ENCODE measurements at regions not wholly inside any gene's neighbourhood (a gene's known extent, or its start where the extent isn't known, plus 50 kb on each side); places are given as distances from the start of the nearest gene placed in this dataset.

DNA sequence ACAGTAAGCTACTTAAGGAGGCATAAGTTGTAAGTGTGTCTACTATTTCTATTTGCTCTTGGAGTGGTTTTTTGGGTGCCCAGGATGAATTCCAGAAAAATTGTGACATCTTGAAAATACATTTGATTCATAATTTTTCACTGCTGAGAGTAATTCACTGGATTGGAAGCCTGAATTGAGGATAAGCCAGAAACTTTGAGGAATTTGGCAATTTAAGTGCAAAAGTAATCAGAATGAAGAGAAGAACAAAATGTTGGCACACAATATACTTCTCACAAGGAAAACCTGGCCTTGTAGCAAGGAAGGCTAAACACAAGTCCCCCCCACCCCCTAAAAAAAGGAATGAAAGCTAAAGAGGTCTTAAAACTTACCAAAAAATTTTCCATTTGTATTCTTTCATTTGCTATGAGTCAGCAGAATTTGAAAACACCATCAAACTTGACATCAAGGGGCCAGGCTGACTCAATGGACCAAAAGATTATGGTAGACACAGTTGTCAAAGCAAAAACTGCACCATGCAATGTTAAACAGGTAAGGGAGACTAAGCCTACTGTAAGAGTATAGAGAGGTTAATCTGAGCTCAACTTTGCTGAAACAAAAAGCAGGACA is 840.0 kb downstream of the FRK start:
- no peak overlapping the region for H3K4me3 ChIP-seq (replicated peaks; ENCODE audit: low read depth, low read length)
- no peaks in the 10 kb centered on the region for H3K36me3 ChIP-seq (ENCODE audit: control insufficient read depth, insufficient read depth, low read length)
- no peak for DNase-seq (ENCODE audit: extremely low read depth, insufficient read length)
- H3K27me3 ChIP-seq (replicated peaks; ENCODE audit: control insufficient read depth, insufficient read depth, low read length), result no peaks in the 10 kb centered on the region
- TF ChIP-seq, protein P1, sequence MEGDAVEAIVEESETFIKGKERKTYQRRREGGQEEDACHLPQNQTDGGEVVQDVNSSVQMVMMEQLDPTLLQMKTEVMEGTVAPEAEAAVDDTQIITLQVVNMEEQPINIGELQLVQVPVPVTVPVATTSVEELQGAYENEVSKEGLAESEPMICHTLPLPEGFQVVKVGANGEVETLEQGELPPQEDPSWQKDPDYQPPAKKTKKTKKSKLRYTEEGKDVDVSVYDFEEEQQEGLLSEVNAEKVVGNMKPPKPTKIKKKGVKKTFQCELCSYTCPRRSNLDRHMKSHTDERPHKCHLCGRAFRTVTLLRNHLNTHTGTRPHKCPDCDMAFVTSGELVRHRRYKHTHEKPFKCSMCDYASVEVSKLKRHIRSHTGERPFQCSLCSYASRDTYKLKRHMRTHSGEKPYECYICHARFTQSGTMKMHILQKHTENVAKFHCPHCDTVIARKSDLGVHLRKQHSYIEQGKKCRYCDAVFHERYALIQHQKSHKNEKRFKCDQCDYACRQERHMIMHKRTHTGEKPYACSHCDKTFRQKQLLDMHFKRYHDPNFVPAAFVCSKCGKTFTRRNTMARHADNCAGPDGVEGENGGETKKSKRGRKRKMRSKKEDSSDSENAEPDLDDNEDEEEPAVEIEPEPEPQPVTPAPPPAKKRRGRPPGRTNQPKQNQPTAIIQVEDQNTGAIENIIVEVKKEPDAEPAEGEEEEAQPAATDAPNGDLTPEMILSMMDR (IDR thresholded peaks at IDR 0.05; ENCODE audit: insufficient read depth, low read length, poor library complexity, severe bottlenecking), result no peak

DNA sequence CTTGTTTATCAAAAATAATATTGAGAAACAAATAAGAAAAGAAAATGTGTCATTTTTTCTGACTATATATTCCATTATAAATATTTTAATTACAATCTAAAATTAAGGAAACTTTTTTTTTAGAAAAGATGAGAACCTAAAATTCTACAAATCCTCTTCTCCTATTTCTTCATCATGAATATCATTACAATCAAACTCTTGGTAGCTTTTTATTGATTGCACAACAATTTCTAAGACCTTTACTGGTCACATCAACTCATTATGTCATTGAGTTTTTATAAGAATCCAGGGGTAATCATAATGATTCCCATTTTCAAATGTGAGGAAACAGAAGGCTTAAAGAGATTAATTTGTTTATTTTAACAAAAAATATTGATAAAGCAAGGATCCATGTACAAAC is 841.0 kb downstream of the FRK start:
- Histone ChIP-seq H3K27me3 (replicated peaks; ENCODE audit: control insufficient read depth, insufficient read depth, low read length) (no peaks in the 10 kb centered on the region), H3K36me3 (ENCODE audit: control insufficient read depth, insufficient read depth, low read length) (no peaks in the 10 kb centered on the region), H3K4me3 (replicated peaks; ENCODE audit: low read depth, low read length) (no peak overlapping the region)
- DNase-seq (ENCODE audit: extremely low read depth, insufficient read length), result no peak
- TF ChIP-seq, protein P1 (IDR thresholded peaks at IDR 0.05; ENCODE audit: insufficient read depth, low read length, poor library complexity, severe bottlenecking), result no peak

DNA sequence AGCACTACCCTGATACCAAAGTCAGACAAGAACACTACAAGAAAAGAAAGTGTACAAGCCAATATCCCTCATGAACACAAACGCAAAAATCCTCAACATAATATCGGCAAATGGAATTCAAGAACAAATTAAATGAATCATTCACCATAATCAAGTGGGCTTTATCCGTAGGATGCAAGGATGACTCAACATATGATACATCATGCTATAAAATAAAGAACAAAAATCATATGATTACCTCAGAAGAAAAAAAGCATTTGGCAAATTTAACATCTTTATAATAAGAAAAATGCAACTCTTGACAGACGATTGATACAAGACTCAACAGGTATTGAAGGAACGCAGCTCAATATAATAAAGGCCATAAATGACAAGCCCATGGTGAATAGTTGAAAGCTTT is 843.9 kb downstream of the FRK start:
- TF ChIP-seq, protein P1 (IDR thresholded peaks at IDR 0.05; ENCODE audit: insufficient read depth, low read length, poor library complexity, severe bottlenecking), result no peak

DNA sequence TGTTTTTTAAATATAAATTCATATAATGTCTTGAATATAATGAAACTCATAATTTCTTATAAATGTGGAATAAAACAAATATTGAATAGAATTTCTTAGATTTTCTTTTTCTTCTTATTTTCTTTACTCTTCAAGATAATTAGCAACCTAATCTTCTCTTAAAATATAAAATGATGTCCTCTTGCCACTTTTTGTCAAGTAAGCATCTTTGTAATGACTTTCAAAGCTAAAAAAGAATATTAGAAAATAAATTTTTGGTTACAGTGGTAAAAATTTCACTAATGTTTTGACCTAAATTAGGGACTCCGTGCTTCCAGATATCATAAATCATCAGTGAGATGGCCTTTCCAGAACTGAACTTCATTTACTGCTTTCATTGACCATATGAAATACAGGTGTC is 846.4 kb downstream of the FRK start:
- TF ChIP-seq, protein P1 (IDR thresholded peaks at IDR 0.05; ENCODE audit: insufficient read depth, low read length, poor library complexity, severe bottlenecking), result no peak
- Histone ChIP-seq H3K27me3 (replicated peaks; ENCODE audit: control insufficient read depth, insufficient read depth, low read length) (no peaks in the 10 kb centered on the region), H3K4me3 (replicated peaks; ENCODE audit: low read depth, low read length) (no peak overlapping the region), H3K36me3 (ENCODE audit: control insufficient read depth, insufficient read depth, low read length) (no peaks in the 10 kb centered on the region)
- no peak for DNase-seq (ENCODE audit: extremely low read depth, insufficient read length)

More for the DNA sequence above, 843.9 kb downstream of the FRK start:
- Histone ChIP-seq H3K27me3 (replicated peaks; ENCODE audit: control insufficient read depth, insufficient read depth, low read length) (no peaks in the 10 kb centered on the region), H3K4me3 (replicated peaks; ENCODE audit: low read depth, low read length) (no peak overlapping the region), H3K36me3 (ENCODE audit: control insufficient read depth, insufficient read depth, low read length) (no peaks in the 10 kb centered on the region)
- no peak for DNase-seq (ENCODE audit: extremely low read depth, insufficient read length)

DNA sequence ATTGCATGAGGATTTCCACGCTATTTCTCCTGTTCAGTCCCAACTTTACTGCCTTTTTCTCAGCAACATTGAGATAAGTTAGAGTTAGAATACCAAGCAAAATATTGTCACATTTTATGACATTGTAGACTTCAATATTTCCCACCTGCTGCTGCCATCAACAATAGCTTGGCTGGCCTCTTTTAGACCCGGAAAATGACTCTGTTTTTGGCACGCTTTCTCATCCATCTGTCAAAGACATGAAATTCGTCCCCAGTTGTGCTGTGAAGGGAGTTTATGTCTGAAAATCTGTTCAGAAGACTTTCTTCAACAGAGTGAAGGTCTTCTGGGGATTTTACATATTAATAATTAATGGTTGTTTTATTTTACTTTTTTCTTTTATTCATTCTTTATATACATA is 857.3 kb downstream of the FRK start:
- Histone ChIP-seq H3K36me3 (ENCODE audit: control insufficient read depth, insufficient read depth, low read length) (no peaks in the 10 kb centered on the region), H3K4me3 (replicated peaks; ENCODE audit: low read depth, low read length) (no peak overlapping the region), H3K27me3 (replicated peaks; ENCODE audit: control insufficient read depth, insufficient read depth, low read length) (no peaks in the 10 kb centered on the region)
- DNase-seq (ENCODE audit: extremely low read depth, insufficient read length), result no peak
- TF ChIP-seq, protein P1 (IDR thresholded peaks at IDR 0.05; ENCODE audit: insufficient read depth, low read length, poor library complexity, severe bottlenecking), result no peak
